Left kidney (tissue), 1 donor: ENCODE measurements at regions not wholly inside any gene's neighbourhood (a gene's known extent, or its start where the extent isn't known, plus 50 kb on each side); places are given as distances from the start of the nearest gene placed in this dataset.
"Not testable (repeated sequence)": the region's sequence is repeated elsewhere in the genome, so short reads cannot be mapped to it uniquely, and the experiment has no call there.

Experiments used
- DNase-seq: peaks from one replicate; pipeline ENCODE4 v3.0.0-alpha.2; 2013

- DNase-seq = no peak
These were observed 269.9 kb downstream of the MED10 start for GRCh38 chr5:6108540-6108848.

- DNase-seq = no peak
These were observed 270.4 kb downstream of the MED10 start for GRCh38 chr5:6107675-6108539.

GRCh38 chr5:6106756-6107155 lies 271.6 kb downstream of the MED10 start:
- DNase-seq = no peak

- DNase-seq = no peak
These were observed 273.0 kb downstream of the MED10 start for GRCh38 chr5:6105320-6105719.

- DNase-seq = no peak
These were observed 282.2 kb downstream of the MED10 start for GRCh38 chr5:6096101-6096500.

GRCh38 chr5:6094180-6094579 lies 284.2 kb downstream of the MED10 start:
- DNase-seq = not testable (repeated sequence)

- no peak for DNase-seq
These were observed 287.5 kb downstream of the MED10 start for GRCh38 chr5:6090838-6091237.

GRCh38 chr5:6090079-6090654 lies 288.2 kb downstream of the MED10 start:
- DNase-seq = no peak

GRCh38 chr5:6088706-6089105 lies 289.6 kb downstream of the MED10 start:
- DNase-seq = no peak

- no peak for DNase-seq
These were observed 290.8 kb downstream of the MED10 start for GRCh38 chr5:6087576-6087975.

GRCh38 chr5:6086871-6087270 lies 291.5 kb downstream of the MED10 start:
- DNase-seq = no peak

- DNase-seq = no peak
These were observed 292.9 kb downstream of the MED10 start for GRCh38 chr5:6085341-6085860.

GRCh38 chr5:6084836-6085235 lies 293.5 kb downstream of the MED10 start:
- DNase-seq = no peak

- no peak for DNase-seq
These were observed 294.0 kb downstream of the MED10 start for GRCh38 chr5:6084376-6084775.

- no peak for DNase-seq
These were observed 294.9 kb downstream of the MED10 start for GRCh38 chr5:6083311-6083978.

GRCh38 chr5:6082685-6083084 lies 295.7 kb downstream of the MED10 start:
- no peak for DNase-seq

- DNase-seq = no peak
These were observed 296.6 kb downstream of the MED10 start for GRCh38 chr5:6081727-6082210.

GRCh38 chr5:6080930-6081726 lies 297.2 kb downstream of the MED10 start:
- no peak for DNase-seq

GRCh38 chr5:6080436-6080835 lies 297.9 kb downstream of the MED10 start:
- DNase-seq = no peak

GRCh38 chr5:6078881-6079280 lies 299.5 kb downstream of the MED10 start:
- no peak for DNase-seq

- DNase-seq = no peak
These were observed 301.8 kb downstream of the MED10 start for GRCh38 chr5:6076341-6077239.
